ENCODE measurements at regions not wholly inside any gene's neighbourhood (a gene's known extent, or its start where the extent isn't known, plus 50 kb on each side); places are given as distances from the start of the nearest gene placed in this dataset.

- DNase-seq (ENCODE audit: low spot score) (no peak), FAIRE-seq (no peak)
These were observed 243.7 kb upstream of the BMPER start for GRCh38 chr7:33661430-33662160.

GRCh38 chr7:33666531-33666930 is 238.8 kb upstream of the BMPER start:
- DNase-seq (ENCODE audit: low spot score) (no peak), FAIRE-seq (no peak)

GRCh38 chr7:33667196-33667595 is 238.1 kb upstream of the BMPER start:
- DNase-seq (ENCODE audit: low spot score) (no peak), FAIRE-seq (no peak)

- no peak for FAIRE-seq
These were observed 236.1 kb upstream of the BMPER start for GRCh38 chr7:33669251-33669670.

GRCh38 chr7:33671531-33672262 is 233.6 kb upstream of the BMPER start:
- no peak for FAIRE-seq
- no peak for DNase-seq (ENCODE audit: low spot score)

More at GRCh38 chr7:33669251-33669670, 236.1 kb upstream of the BMPER start:
- no peak for DNase-seq (ENCODE audit: low spot score)

- DNase-seq (ENCODE audit: low spot score) (no peak), FAIRE-seq (no peak)
These were observed 232.2 kb upstream of the BMPER start for GRCh38 chr7:33673029-33673700.

- DNase-seq (ENCODE audit: low spot score) = no peak
- FAIRE-seq = no peak
These were observed 230.4 kb upstream of the BMPER start for GRCh38 chr7:33674804-33675411.

- FAIRE-seq = no peak
- DNase-seq (ENCODE audit: low spot score) = no peak
These were observed 227.8 kb upstream of the BMPER start for GRCh38 chr7:33677556-33677955.

GRCh38 chr7:33678569-33679335 is 226.6 kb upstream of the BMPER start:
- DNase-seq (ENCODE audit: low spot score) (no peak), FAIRE-seq (no peak)

GRCh38 chr7:33680682-33681081 is 224.7 kb upstream of the BMPER start:
- no peak for DNase-seq (ENCODE audit: low spot score)

GRCh38 chr7:33685503-33685902 is 219.8 kb upstream of the BMPER start:
- FAIRE-seq = no peak

More at GRCh38 chr7:33680682-33681081, 224.7 kb upstream of the BMPER start:
- FAIRE-seq = no peak

GRCh38 chr7:33685981-33686683 is 219.2 kb upstream of the BMPER start:
- DNase-seq (ENCODE audit: low spot score) (no peak), FAIRE-seq (no peak)

More at GRCh38 chr7:33685503-33685902, 219.8 kb upstream of the BMPER start:
- DNase-seq (ENCODE audit: low spot score) = no peak

GRCh38 chr7:33687625-33688024 is 217.7 kb upstream of the BMPER start:
- FAIRE-seq (no peak), DNase-seq (ENCODE audit: low spot score) (no peak)

GRCh38 chr7:33691180-33691579 is 214.2 kb upstream of the BMPER start:
- no peak for DNase-seq (ENCODE audit: low spot score)
- no peak for FAIRE-seq

- FAIRE-seq = no peak
- DNase-seq (ENCODE audit: low spot score) = no peak
These were observed 212.4 kb upstream of the BMPER start for GRCh38 chr7:33692956-33693355.

GRCh38 chr7:33694006-33694405 is 211.3 kb upstream of the BMPER start:
- no peak for DNase-seq (ENCODE audit: low spot score)
- no peak for FAIRE-seq

- DNase-seq (ENCODE audit: low spot score) (no peak), FAIRE-seq (no peak)
These were observed 207.7 kb upstream of the BMPER start for GRCh38 chr7:33697616-33698015.

- peak; percentile 62 for FAIRE-seq
These were observed 207.3 kb upstream of the BMPER start for GRCh38 chr7:33698041-33698440.

GRCh38 chr7:33698692-33699128 is 206.6 kb upstream of the BMPER start:
- FAIRE-seq (peak; percentile 86), DNase-seq (ENCODE audit: low spot score) (peak; percentile 71)

More at GRCh38 chr7:33698041-33698440, 207.3 kb upstream of the BMPER start:
- DNase-seq (ENCODE audit: low spot score) = peak; percentile 50

Measured in RCC 7860 (cell line).